ENCODE measurements at regions not wholly inside any gene's neighbourhood (a gene's known extent, or its start where the extent isn't known, plus 50 kb on each side); places are given as distances from the start of the nearest gene placed in this dataset.

DNA sequence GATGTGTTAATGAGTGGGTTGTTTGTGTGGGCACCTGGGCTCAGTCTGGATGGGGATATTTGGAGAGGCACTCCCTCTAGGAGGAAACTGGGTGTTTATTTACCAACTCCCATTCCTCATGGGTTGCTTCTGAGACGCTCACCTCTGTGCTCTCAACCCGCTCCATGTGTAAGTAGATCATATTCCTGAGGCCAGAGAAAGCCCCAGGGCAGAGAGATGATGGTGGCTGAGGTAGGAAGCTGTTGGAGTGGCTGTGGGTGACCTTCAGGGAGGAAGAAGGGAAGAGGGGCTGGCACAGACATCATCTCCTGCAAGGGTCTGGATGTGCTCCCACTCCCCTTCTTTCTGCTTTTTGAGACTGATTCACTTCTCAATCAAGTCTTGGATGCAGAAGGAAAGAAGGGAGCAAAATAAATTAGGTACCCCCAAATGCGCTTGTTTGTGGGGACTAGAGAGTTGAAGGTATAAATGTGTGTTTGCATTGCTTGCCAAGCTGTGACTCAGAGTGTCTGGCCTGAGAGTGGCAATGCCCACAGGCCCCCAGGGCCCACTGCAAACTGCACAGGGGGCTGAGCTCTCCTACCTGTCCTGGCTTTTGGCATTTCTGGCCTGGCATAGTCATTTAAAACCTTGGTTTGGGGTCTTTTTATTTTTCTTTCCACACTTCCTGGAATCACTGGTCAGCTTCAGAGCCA, 57.2 kb upstream of the TNP1 start:
- H3K4me3 ChIP-seq (ENCODE audit: low read length): no peak overlapping the region
- DNase-seq: no peak
- no peaks in the 10 kb centered on the region for H3K36me3 ChIP-seq (ENCODE audit: control insufficient read depth, insufficient read depth, low read length)
- H3K4me1 ChIP-seq (ENCODE audit: control insufficient read depth, insufficient read depth, low read length): peaks cover 34% of the 10 kb centered on the region
- H3K27me3 ChIP-seq (ENCODE audit: control insufficient read depth, insufficient read depth, low read length): no peaks in the 10 kb centered on the region
- H3K27ac ChIP-seq (ENCODE audit: low read length): no peak overlapping the region
- peaks cover 4% of the 10 kb centered on the region for H3K9me3 ChIP-seq (replicated peaks; ENCODE audit: control insufficient read depth, low read depth, low read length)
- 95% methylated on average over 3 of the region's 3 CpGs for WGBS (ENCODE audit: insufficient coverage)

DNA sequence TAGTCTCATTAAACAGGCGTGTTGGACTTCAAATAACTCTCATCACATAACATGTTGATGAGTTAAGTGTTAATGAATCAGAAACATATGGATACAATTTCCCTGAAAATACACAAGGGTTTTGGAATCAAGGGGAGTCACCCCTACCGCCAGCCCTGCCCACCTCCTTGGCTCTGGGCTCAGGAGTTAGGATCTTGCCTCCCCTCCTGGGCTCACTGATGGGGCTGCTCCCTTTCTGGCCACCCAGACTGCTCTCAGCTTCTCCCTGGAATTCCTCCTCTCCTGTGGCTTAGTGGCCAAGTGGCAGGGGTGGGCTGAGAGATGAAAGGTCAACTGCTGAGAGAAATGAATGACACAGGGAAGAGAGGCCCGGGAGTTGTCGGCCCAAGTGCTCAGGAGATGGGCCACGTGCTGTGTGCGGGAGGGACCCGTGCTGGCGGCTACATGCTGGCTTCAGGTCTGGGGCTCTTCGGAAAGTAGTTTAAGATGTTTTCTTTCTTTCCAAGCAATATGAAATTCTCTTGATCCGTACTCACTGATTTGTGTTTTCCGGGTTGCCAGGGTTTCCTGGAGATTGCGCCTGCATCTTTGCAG, 55.8 kb upstream of the TNP1 start:
- Histone ChIP-seq H3K9me3 (replicated peaks; ENCODE audit: control insufficient read depth, low read depth, low read length) (peaks cover 4% of the 10 kb centered on the region), H3K27ac (ENCODE audit: low read length) (peak overlapping the region; percentile 2), H3K4me3 (ENCODE audit: low read length) (no peak overlapping the region), H3K36me3 (ENCODE audit: control insufficient read depth, insufficient read depth, low read length) (no peaks in the 10 kb centered on the region), H3K27me3 (ENCODE audit: control insufficient read depth, insufficient read depth, low read length) (no peaks in the 10 kb centered on the region), H3K4me1 (ENCODE audit: control insufficient read depth, insufficient read depth, low read length) (peaks cover 25% of the 10 kb centered on the region)
- DNase-seq: peak; percentile 61
- WGBS (ENCODE audit: insufficient coverage): 64% methylated on average over 11 of the region's 12 CpGs

DNA sequence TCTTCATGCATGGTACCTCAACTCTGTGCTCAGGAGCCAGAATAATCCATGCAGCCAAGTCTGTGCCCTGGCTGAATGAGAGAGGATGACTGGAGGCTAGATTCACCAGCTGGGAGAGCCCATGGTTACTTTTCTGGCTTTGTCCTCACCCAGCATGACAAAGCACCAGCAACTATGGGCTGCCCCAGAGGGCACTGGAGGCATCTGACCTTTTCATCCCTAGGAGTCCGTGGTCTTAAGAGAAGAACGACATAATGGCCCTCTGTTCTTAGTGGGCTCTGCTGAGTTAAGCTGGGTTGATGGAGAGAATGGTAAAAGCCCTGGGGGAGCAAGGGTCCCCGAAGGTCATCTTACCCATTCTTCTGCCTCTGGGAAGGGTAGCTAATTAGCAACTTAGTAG, 54.6 kb upstream of the TNP1 start:
- H3K27me3 ChIP-seq (ENCODE audit: control insufficient read depth, insufficient read depth, low read length): peaks cover 2% of the 10 kb centered on the region
- no peak overlapping the region for H3K4me3 ChIP-seq (ENCODE audit: low read length)
- H3K36me3 ChIP-seq (ENCODE audit: control insufficient read depth, insufficient read depth, low read length): no peaks in the 10 kb centered on the region
- no CpG with 5 or more reads among the region's 3 CpGs for WGBS (ENCODE audit: insufficient coverage)
- H3K27ac ChIP-seq (ENCODE audit: low read length): no peak overlapping the region
- DNase-seq: no peak
- H3K9me3 ChIP-seq (replicated peaks; ENCODE audit: control insufficient read depth, low read depth, low read length): peaks cover 4% of the 10 kb centered on the region
- peaks cover 24% of the 10 kb centered on the region for H3K4me1 ChIP-seq (ENCODE audit: control insufficient read depth, insufficient read depth, low read length)

DNA sequence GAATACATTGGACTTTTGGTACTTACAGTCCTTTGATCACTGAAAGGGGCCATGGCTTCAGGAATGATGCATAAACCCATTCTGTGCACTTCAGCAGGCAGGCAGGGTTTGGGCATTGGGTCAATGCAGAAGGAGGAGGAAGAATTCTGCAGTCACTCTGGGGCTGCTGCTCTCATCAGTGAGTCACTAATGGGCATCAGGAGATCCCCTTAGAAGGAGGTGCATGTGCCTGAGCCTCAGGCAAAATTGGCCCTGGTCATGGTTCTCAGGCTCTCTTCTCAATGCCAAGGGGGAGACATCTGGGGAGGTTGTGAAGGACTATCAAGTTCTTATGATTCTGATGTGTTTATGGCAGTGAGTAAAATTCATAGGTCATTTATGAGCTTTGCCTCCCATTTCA, 52.0 kb upstream of the TNP1 start:
- no peaks in the 10 kb centered on the region for H3K9me3 ChIP-seq (replicated peaks; ENCODE audit: control insufficient read depth, low read depth, low read length)
- peaks cover 14% of the 10 kb centered on the region for H3K4me1 ChIP-seq (ENCODE audit: control insufficient read depth, insufficient read depth, low read length)
- H3K36me3 ChIP-seq (ENCODE audit: control insufficient read depth, insufficient read depth, low read length): no peaks in the 10 kb centered on the region
- peaks cover 2% of the 10 kb centered on the region for H3K27me3 ChIP-seq (ENCODE audit: control insufficient read depth, insufficient read depth, low read length)
- H3K4me3 ChIP-seq (ENCODE audit: low read length): no peak overlapping the region
- no peak overlapping the region for H3K27ac ChIP-seq (ENCODE audit: low read length)
- no peak for DNase-seq

DNA sequence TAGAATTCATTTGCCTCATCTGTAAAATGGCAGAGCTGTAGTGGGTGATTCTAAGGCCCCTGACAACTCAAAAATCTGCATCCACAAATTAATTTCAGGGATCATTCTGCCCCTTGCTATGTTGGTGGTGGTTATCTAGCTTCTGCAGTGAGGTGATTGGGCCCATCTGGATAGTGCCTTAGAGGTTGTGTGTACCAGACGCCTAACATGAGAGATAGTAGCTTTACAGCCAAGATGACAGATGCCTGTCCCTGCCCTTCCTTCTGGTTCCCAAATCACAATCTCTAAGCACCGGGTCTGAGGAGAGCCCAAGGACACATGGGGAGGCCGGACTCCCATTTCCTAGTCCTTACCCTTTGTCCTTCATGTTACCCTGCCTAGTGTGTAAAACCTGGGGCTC, 51.1 kb upstream of the TNP1 start:
- H3K36me3 ChIP-seq (ENCODE audit: control insufficient read depth, insufficient read depth, low read length): no peaks in the 10 kb centered on the region
- peaks cover 2% of the 10 kb centered on the region for H3K27me3 ChIP-seq (ENCODE audit: control insufficient read depth, insufficient read depth, low read length)
- H3K9me3 ChIP-seq (replicated peaks; ENCODE audit: control insufficient read depth, low read depth, low read length): no peaks in the 10 kb centered on the region
- H3K4me3 ChIP-seq (ENCODE audit: low read length): no peak overlapping the region
- peaks cover 14% of the 10 kb centered on the region for H3K4me1 ChIP-seq (ENCODE audit: control insufficient read depth, insufficient read depth, low read length)
- H3K27ac ChIP-seq (ENCODE audit: low read length): no peak overlapping the region
- WGBS (ENCODE audit: insufficient coverage): no CpG with 5 or more reads among the region's 3 CpGs
- no peak for DNase-seq

DNA sequence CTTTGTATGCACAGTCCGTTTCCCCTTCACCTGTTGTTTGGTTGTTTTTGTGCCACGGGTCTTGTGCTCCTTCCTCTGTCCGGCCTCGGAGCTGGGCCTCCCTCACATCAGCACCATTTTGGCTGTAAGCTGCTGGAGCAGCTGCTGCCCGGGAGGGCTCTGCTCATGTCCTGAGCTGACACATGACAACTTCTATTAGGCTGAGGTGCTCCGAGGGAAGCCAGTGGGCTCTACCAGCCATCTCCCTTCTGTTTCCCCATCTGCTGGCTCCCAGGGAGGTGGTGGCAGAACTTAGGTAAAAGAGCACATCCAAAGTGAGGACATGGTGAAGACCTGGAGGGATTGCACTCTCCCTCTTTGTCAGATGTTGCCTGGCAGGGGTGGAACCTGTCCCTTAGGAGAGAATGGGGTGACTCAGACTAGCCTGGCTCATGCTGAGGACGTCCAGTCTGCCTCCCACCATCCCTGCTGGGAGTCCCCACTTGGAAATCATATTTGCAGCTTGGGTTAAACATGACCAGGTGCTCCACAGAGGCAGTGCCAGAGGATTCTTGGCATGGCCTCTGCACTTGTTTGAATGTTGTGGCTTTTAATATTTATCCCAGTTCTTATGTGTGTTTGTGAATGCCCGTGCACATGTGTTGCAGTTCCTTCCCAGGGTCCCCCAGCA, 49.8 kb upstream of the TNP1 start:
- Histone ChIP-seq H3K9me3 (replicated peaks; ENCODE audit: control insufficient read depth, low read depth, low read length) (no peaks in the 10 kb centered on the region), H3K27me3 (ENCODE audit: control insufficient read depth, insufficient read depth, low read length) (peaks cover 2% of the 10 kb centered on the region), H3K4me3 (ENCODE audit: low read length) (no peak overlapping the region), H3K4me1 (ENCODE audit: control insufficient read depth, insufficient read depth, low read length) (peaks cover 17% of the 10 kb centered on the region), H3K27ac (ENCODE audit: low read length) (no peak overlapping the region), H3K36me3 (ENCODE audit: control insufficient read depth, insufficient read depth, low read length) (no peaks in the 10 kb centered on the region)
- WGBS (ENCODE audit: insufficient coverage): 40% methylated on average over 3 of the region's 8 CpGs
- peak; percentile 51 for DNase-seq

All from muscle of leg (tissue), 3 donors.